HL-60 (cell line): ENCODE measurements at regions not wholly inside any gene's neighbourhood (a gene's known extent, or its start where the extent isn't known, plus 50 kb on each side); places are given as distances from the start of the nearest gene placed in this dataset.

Experiments used
- DNase-seq, 2 experiments: peaks; one replicate each; pipeline ENCODE4 v3.0.0-alpha.2; 2010 to 2020; ENCODE audit warnings: low read depth in 1 of 2, low spot score in 1 of 2
- H3K27ac ChIP-seq: fragments of 250-450 bp; sonication (Bioruptor Pico); replicated peaks from 2 replicates; pipeline ENCODE4 v1.5.1; 2020; ENCODE audit warnings: mild to moderate bottlenecking, moderate library complexity
- H3K27me3 ChIP-seq: fragments of 250-450 bp; sonication (Bioruptor Pico); 2 replicates; pipeline ENCODE4 v1.5.1; 2021; ENCODE audit warnings: mild to moderate bottlenecking, moderate library complexity; ENCODE audit not compliant: insufficient read depth, poor library complexity, severe bottlenecking
- H3K4me3 ChIP-seq: replicated peaks from 2 replicates; pipeline ENCODE4 v1.5.1; 2011; ENCODE audit warnings: mild to moderate bottlenecking, control low read depth, low read length; ENCODE audit not compliant: insufficient read depth
- GABPA ChIP-seq: IDR thresholded peaks from 2 replicates; pipeline ENCODE4 v1.6.1; 2012; ENCODE audit warnings: low read depth
- POLR2AphosphoS5 ChIP-seq: IDR thresholded peaks from 2 replicates; pipeline ENCODE4 v1.6.1; 2012; ENCODE audit warnings: low read depth
- SPI1 ChIP-seq: IDR thresholded peaks from 2 replicates; pipeline ENCODE4 v1.6.1; 2012; ENCODE audit warnings: low read depth, mild to moderate bottlenecking, borderline replicate concordance
- TF ChIP-seq, protein P1 (sequence below): IDR thresholded peaks from one replicate; pipeline ENCODE4 v1.5.1; 2011; ENCODE audit warnings: low read length, control low read depth, inconsistent platforms; ENCODE audit not compliant: insufficient read depth
- TF ChIP-seq, protein P2 (sequence below): IDR thresholded peaks from 2 replicates; pipeline ENCODE4 v1.6.1; 2012; ENCODE audit warnings: low read depth; ENCODE audit not compliant: insufficient replicate concordance

DNA sequence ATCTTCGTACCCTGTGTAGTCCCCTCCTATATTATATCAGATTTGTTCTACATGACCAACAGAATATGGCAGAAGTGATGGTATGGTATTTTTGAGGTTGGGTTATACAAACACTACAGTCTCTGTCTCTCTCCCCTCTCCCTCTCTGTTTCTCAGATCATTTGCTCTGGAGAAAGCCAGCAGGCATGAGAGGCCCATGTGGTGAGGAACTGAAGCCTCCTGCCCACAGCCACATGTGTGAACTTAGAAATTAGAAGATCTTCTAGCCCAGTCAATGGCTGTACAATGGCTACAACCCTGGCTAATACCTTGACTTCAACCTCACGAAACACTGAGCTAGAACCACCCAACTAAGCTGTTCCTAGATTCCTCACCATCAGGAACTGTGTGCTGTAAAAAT is 250.6 kb downstream of the SMAD2 start:
- TF ChIP-seq SPI1 (no peak), GABPA (no peak)
- TF ChIP-seq, protein P1, sequence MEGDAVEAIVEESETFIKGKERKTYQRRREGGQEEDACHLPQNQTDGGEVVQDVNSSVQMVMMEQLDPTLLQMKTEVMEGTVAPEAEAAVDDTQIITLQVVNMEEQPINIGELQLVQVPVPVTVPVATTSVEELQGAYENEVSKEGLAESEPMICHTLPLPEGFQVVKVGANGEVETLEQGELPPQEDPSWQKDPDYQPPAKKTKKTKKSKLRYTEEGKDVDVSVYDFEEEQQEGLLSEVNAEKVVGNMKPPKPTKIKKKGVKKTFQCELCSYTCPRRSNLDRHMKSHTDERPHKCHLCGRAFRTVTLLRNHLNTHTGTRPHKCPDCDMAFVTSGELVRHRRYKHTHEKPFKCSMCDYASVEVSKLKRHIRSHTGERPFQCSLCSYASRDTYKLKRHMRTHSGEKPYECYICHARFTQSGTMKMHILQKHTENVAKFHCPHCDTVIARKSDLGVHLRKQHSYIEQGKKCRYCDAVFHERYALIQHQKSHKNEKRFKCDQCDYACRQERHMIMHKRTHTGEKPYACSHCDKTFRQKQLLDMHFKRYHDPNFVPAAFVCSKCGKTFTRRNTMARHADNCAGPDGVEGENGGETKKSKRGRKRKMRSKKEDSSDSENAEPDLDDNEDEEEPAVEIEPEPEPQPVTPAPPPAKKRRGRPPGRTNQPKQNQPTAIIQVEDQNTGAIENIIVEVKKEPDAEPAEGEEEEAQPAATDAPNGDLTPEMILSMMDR: no peak
- TF ChIP-seq, protein P2, sequence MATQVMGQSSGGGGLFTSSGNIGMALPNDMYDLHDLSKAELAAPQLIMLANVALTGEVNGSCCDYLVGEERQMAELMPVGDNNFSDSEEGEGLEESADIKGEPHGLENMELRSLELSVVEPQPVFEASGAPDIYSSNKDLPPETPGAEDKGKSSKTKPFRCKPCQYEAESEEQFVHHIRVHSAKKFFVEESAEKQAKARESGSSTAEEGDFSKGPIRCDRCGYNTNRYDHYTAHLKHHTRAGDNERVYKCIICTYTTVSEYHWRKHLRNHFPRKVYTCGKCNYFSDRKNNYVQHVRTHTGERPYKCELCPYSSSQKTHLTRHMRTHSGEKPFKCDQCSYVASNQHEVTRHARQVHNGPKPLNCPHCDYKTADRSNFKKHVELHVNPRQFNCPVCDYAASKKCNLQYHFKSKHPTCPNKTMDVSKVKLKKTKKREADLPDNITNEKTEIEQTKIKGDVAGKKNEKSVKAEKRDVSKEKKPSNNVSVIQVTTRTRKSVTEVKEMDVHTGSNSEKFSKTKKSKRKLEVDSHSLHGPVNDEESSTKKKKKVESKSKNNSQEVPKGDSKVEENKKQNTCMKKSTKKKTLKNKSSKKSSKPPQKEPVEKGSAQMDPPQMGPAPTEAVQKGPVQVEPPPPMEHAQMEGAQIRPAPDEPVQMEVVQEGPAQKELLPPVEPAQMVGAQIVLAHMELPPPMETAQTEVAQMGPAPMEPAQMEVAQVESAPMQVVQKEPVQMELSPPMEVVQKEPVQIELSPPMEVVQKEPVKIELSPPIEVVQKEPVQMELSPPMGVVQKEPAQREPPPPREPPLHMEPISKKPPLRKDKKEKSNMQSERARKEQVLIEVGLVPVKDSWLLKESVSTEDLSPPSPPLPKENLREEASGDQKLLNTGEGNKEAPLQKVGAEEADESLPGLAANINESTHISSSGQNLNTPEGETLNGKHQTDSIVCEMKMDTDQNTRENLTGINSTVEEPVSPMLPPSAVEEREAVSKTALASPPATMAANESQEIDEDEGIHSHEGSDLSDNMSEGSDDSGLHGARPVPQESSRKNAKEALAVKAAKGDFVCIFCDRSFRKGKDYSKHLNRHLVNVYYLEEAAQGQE: no peak
- no peak for DNase-seq
- Histone ChIP-seq H3K4me3 (no peak overlapping the region), H3K27me3 (peaks cover 7% of the 10 kb centered on the region), H3K27ac (no peak overlapping the region)

DNA sequence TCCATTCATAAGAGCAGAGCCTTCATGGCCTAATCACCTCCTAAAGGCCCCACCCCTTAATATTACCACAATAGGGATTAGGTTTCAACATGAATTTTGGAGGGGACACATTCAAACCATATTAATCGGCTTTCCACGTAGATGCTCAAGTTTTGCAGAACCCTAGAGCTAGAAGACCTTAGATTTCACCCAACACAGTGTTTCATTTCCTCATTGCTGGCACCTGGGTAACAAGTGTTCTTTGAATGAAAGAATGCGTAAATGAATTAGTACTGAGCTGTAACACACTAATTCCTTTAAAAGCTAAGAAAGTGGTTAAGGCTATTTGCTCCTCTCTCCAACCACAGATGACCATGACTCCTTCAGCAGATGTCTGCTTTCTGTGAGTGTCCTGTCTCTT is 252.5 kb downstream of the SMAD2 start:
- DNase-seq: no peak
- TF ChIP-seq, protein P2: no peak
- no peak for TF ChIP-seq GABPA
- TF ChIP-seq POLR2AphosphoS5: no peak
- no peak for TF ChIP-seq SPI1
- TF ChIP-seq, protein P1: no peak
- H3K27me3 ChIP-seq: peaks cover 10% of the 10 kb centered on the region
- no peak overlapping the region for H3K27ac ChIP-seq
- H3K4me3 ChIP-seq: no peak overlapping the region

DNA sequence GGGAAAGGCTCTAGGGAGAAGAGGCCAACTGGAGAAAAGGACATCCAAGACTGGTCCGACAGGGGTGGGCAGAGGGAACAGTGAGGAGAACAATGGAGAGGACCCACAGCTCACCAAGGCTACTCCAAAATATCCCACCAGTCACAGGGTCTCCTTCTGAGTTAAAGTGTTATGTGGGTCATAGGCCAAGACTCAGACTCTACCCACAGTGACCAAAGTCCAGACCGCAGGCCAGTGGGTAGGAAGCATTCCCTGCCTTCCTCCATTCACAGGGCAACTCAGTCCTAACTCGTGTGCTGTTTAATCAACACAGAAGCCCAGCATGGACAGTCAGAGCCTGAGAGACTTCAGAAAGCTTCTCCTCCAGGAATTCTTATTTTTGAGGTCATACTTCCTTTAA is 260.6 kb downstream of the SMAD2 start:
- no peak for DNase-seq
- TF ChIP-seq GABPA (no peak), POLR2AphosphoS5 (no peak), SPI1 (no peak)
- TF ChIP-seq, protein P1: no peak
- TF ChIP-seq, protein P2: no peak
- H3K27me3 ChIP-seq: peaks cover 21% of the 10 kb centered on the region
- no peak overlapping the region for H3K4me3 ChIP-seq
- H3K27ac ChIP-seq: no peak overlapping the region
